ENCODE measurements at regions not wholly inside any gene's neighbourhood (a gene's known extent, or its start where the extent isn't known, plus 50 kb on each side); places are given as distances from the start of the nearest gene placed in this dataset.
"Not testable (repeated sequence)": the region's sequence is repeated elsewhere in the genome, so short reads cannot be mapped to it uniquely, and the experiment has no call there.

GRCh38 chr4:20124317-20125026 lies 127.2 kb upstream of the SLIT2 start:
- no peak for DNase-seq (ENCODE audit: insufficient read length, low spot score)
- no peak for FAIRE-seq

- DNase-seq (ENCODE audit: insufficient read length, low spot score) = no peak
- no peak for FAIRE-seq
Observed at GRCh38 chr4:20122198-20122988, 129.3 kb upstream of the SLIT2 start.

- no peak for FAIRE-seq
- no peak for DNase-seq (ENCODE audit: insufficient read length, low spot score)
Observed at GRCh38 chr4:20119141-20119540, 132.6 kb upstream of the SLIT2 start.

GRCh38 chr4:20109391-20109790 lies 142.3 kb upstream of the SLIT2 start:
- no peak for DNase-seq (ENCODE audit: insufficient read length, low spot score)
- no peak for FAIRE-seq

- DNase-seq (ENCODE audit: insufficient read length, low spot score) (no peak), FAIRE-seq (no peak)
Observed at GRCh38 chr4:20106921-20107320, 144.8 kb upstream of the SLIT2 start.

GRCh38 chr4:20101831-20102230 lies 149.9 kb upstream of the SLIT2 start:
- DNase-seq (ENCODE audit: insufficient read length, low spot score) = no peak
- FAIRE-seq = no peak

GRCh38 chr4:20096911-20097310 lies 154.8 kb upstream of the SLIT2 start:
- DNase-seq (ENCODE audit: insufficient read length, low spot score) (no peak), FAIRE-seq (no peak)

- DNase-seq (ENCODE audit: insufficient read length, low spot score) = no peak
- no peak for FAIRE-seq
Observed at GRCh38 chr4:20095805-20096541, 155.7 kb upstream of the SLIT2 start.

GRCh38 chr4:20091781-20092180 lies 159.9 kb upstream of the SLIT2 start:
- DNase-seq (ENCODE audit: insufficient read length, low spot score) = no peak
- FAIRE-seq = no peak

GRCh38 chr4:20087522-20087911 lies 164.2 kb upstream of the SLIT2 start:
- FAIRE-seq = no peak
- DNase-seq (ENCODE audit: insufficient read length, low spot score) = no peak

GRCh38 chr4:20086799-20087521 lies 164.7 kb upstream of the SLIT2 start:
- FAIRE-seq = no peak
- DNase-seq (ENCODE audit: insufficient read length, low spot score) = no peak

- FAIRE-seq (no peak), DNase-seq (ENCODE audit: insufficient read length, low spot score) (no peak)
Observed at GRCh38 chr4:20086067-20086798, 165.5 kb upstream of the SLIT2 start.

GRCh38 chr4:20085653-20086052 lies 166.1 kb upstream of the SLIT2 start:
- FAIRE-seq (no peak), DNase-seq (ENCODE audit: insufficient read length, low spot score) (no peak)

GRCh38 chr4:20085156-20085555 lies 166.5 kb upstream of the SLIT2 start:
- FAIRE-seq = no peak

GRCh38 chr4:20084488-20084887 lies 167.2 kb upstream of the SLIT2 start:
- no peak for DNase-seq (ENCODE audit: insufficient read length, low spot score)
- FAIRE-seq = no peak

More at GRCh38 chr4:20085156-20085555, 166.5 kb upstream of the SLIT2 start:
- DNase-seq (ENCODE audit: insufficient read length, low spot score) = no peak

- no peak for FAIRE-seq
Observed at GRCh38 chr4:20078644-20079043, 173.1 kb upstream of the SLIT2 start.

GRCh38 chr4:20075248-20075871 lies 176.3 kb upstream of the SLIT2 start:
- DNase-seq (ENCODE audit: insufficient read length, low spot score) = no peak
- no peak for FAIRE-seq

More at GRCh38 chr4:20078644-20079043, 173.1 kb upstream of the SLIT2 start:
- no peak for DNase-seq (ENCODE audit: insufficient read length, low spot score)

GRCh38 chr4:20074450-20074849 lies 177.3 kb upstream of the SLIT2 start:
- DNase-seq (ENCODE audit: insufficient read length, low spot score) = no peak
- FAIRE-seq = no peak

- FAIRE-seq = no peak
- no peak for DNase-seq (ENCODE audit: insufficient read length, low spot score)
Observed at GRCh38 chr4:20065952-20066351, 185.8 kb upstream of the SLIT2 start.

GRCh38 chr4:20062857-20063256 lies 188.8 kb upstream of the SLIT2 start:
- not testable (repeated sequence) for DNase-seq (ENCODE audit: insufficient read length, low spot score)

More at GRCh38 chr4:20062857-20063256, 188.8 kb upstream of the SLIT2 start:
- not testable (repeated sequence) for FAIRE-seq
